Karpas-422 (cell line): ENCODE measurements at regions not wholly inside any gene's neighbourhood (a gene's known extent, or its start where the extent isn't known, plus 50 kb on each side); places are given as distances from the start of the nearest gene placed in this dataset.
A peak's percentile ranks its signal among the peaks of the same experiment; 100 is the strongest.

Source experiments
- DNase-seq: peaks from one replicate; pipeline ENCODE4 v3.0.0-alpha.2; 2015
- H2AFZ ChIP-seq: fragments of 200-600 bp; sonication (generic); 2 replicates; pipeline ENCODE4 v1.6.1; 2014; ENCODE audit warnings: antibody characterized with exemption, low read length, mixed read lengths
- H3K27ac ChIP-seq: fragments of 200-600 bp; sonication (generic); 2 replicates; pipeline ENCODE4 v1.5.1; 2014; ENCODE audit warnings: mild to moderate bottlenecking, low read length, moderate library complexity
- H3K27me3 ChIP-seq: fragments of 200-600 bp; sonication (generic); 2 replicates; pipeline ENCODE4 v1.6.1; 2014; ENCODE audit warnings: low read length, mixed read lengths
- H3K36me3 ChIP-seq: fragments of 200-600 bp; sonication (generic); 2 replicates; pipeline ENCODE4 v1.6.1; 2014; ENCODE audit warnings: low read length, mixed read lengths; ENCODE audit not compliant: insufficient read depth
- H3K4me1 ChIP-seq: fragments of 200-600 bp; sonication (generic); 2 replicates; pipeline ENCODE4 v1.6.1; 2014; ENCODE audit warnings: mild to moderate bottlenecking, low read length, mixed read lengths
- H3K4me2 ChIP-seq: fragments of 200-600 bp; sonication (generic); 2 replicates; pipeline ENCODE4 v1.6.1; 2014; ENCODE audit warnings: low read length, low read depth, mild to moderate bottlenecking; ENCODE audit not compliant: poor library complexity, severe bottlenecking
- H3K4me3 ChIP-seq: fragments of 200-600 bp; sonication (generic); 2 replicates; pipeline ENCODE4 v1.5.1; 2014; ENCODE audit warnings: mild to moderate bottlenecking, antibody characterized with exemption, low read length, mixed read lengths
- H3K79me2 ChIP-seq: fragments of 200-600 bp; sonication (generic); 2 replicates; pipeline ENCODE4 v1.6.1; 2014; ENCODE audit warnings: mild to moderate bottlenecking, low read length, mixed read lengths
- H3K9ac ChIP-seq: fragments of 200-600 bp; sonication (generic); 2 replicates; pipeline ENCODE4 v1.6.0; 2014; ENCODE audit warnings: low read length
- H3K9me2 ChIP-seq: fragments of 200-600 bp; sonication (generic), shearing (Covaris generic); replicated peaks from 2 replicates; pipeline ENCODE4 v1.6.0; 2014; ENCODE audit warnings: mild to moderate bottlenecking, low read length, moderate library complexity; ENCODE audit not compliant: insufficient read depth
- H3K9me3 ChIP-seq: fragments of 300-700, 200-600 bp; sonication (generic); 2 replicates; pipeline ENCODE4 v1.6.1; 2014; ENCODE audit warnings: low read length, mixed read lengths
- H4K20me1 ChIP-seq: fragments of 200-600 bp; sonication (generic); 2 replicates; pipeline ENCODE4 v1.6.1; 2014; ENCODE audit warnings: mild to moderate bottlenecking, antibody characterized with exemption, low read length, low read depth; ENCODE audit not compliant: insufficient read depth

DNA sequence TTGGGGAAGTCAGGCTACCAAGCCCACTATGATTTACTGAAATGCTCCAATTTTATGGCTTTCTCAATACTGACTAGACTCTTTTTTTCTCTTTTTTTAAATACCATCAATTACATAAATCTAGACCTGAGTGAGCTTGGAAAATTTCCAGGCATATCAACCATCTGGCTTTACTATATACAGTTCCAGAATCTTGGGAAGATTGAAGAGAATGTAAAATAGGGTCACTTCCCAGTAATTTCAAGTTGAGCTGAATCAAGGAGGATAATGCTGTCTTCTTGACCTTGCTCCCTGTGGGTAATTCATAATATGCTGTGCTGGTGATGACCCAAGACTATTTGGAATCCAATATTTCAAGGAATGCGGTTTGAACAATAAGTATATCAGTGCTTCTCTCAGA lies 108.1 kb downstream of the MAP3K21 start:
- Histone ChIP-seq H3K9ac (no peak overlapping the region), H3K79me2 (no peaks in the 10 kb centered on the region), H2AFZ (no peak overlapping the region), H4K20me1 (no peaks in the 10 kb centered on the region), H3K27ac (no peak overlapping the region), H3K9me3 (no peaks in the 10 kb centered on the region), H3K4me2 (no peak overlapping the region), H3K4me3 (no peak overlapping the region), H3K36me3 (no peaks in the 10 kb centered on the region), H3K9me2 (no peaks in the 10 kb centered on the region), H3K4me1 (no peaks in the 10 kb centered on the region), H3K27me3 (no peaks in the 10 kb centered on the region)
- DNase-seq: no peak

DNA sequence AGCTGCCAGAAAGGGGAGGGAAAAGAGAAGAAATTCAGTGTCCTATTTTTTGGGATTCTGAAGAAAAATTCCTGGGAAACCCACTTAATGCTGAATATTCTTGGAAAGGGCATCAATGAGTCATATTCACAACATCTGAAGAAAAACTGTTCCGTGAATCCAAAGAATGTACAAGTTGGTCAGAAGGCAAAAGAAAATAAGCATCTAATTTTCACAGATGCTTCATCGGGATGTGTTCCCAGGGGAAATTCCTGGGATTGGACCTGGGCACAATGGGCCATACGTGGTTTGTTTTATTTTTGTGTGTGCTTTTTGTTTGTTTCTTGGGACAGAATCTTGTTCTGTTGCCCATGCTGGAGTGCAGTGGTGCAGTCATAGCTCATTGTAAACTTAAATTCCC lies 112.2 kb downstream of the MAP3K21 start:
- DNase-seq: no peak
- no peaks in the 10 kb centered on the region for H3K79me2 ChIP-seq
- no peak overlapping the region for H3K27ac ChIP-seq

DNA sequence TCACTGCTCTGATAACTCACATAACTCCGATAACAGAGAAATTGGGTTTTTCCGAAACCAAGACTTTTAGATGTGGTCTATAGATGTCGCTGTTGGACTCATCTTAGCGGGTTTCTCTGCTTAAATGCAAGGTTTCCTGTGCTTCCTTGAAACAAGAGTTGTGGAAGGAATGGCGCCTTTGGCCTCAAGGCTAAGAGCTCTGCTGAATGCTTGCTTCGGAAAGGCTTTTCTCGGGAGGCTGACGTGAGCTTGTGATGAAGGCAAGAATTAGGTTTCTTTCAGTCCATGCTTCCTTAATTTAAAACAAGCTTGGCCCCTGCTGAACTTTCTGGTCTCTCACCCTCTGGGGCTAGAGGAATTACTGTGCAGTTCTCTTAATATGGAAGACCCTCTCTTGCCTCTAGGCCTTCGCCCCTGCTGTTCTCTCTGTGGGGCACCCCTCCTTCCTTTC lies 113.5 kb downstream of the MAP3K21 start:
- Histone ChIP-seq H3K79me2 (no peaks in the 10 kb centered on the region), H4K20me1 (no peaks in the 10 kb centered on the region), H3K9ac (no peak overlapping the region), H3K36me3 (no peaks in the 10 kb centered on the region), H3K9me3 (no peaks in the 10 kb centered on the region), H2AFZ (no peak overlapping the region), H3K4me3 (no peak overlapping the region), H3K9me2 (no peaks in the 10 kb centered on the region), H3K27me3 (no peaks in the 10 kb centered on the region), H3K4me1 (no peaks in the 10 kb centered on the region), H3K27ac (no peak overlapping the region), H3K4me2 (no peak overlapping the region)
- DNase-seq: peak; percentile 81

More for the DNA sequence above, 112.2 kb downstream of the MAP3K21 start:
- Histone ChIP-seq H3K4me1 (no peaks in the 10 kb centered on the region), H3K4me2 (no peak overlapping the region), H4K20me1 (no peaks in the 10 kb centered on the region), H3K9ac (no peak overlapping the region), H3K27me3 (no peaks in the 10 kb centered on the region), H2AFZ (no peak overlapping the region), H3K9me2 (no peaks in the 10 kb centered on the region), H3K9me3 (no peaks in the 10 kb centered on the region), H3K36me3 (no peaks in the 10 kb centered on the region), H3K4me3 (no peak overlapping the region)

DNA sequence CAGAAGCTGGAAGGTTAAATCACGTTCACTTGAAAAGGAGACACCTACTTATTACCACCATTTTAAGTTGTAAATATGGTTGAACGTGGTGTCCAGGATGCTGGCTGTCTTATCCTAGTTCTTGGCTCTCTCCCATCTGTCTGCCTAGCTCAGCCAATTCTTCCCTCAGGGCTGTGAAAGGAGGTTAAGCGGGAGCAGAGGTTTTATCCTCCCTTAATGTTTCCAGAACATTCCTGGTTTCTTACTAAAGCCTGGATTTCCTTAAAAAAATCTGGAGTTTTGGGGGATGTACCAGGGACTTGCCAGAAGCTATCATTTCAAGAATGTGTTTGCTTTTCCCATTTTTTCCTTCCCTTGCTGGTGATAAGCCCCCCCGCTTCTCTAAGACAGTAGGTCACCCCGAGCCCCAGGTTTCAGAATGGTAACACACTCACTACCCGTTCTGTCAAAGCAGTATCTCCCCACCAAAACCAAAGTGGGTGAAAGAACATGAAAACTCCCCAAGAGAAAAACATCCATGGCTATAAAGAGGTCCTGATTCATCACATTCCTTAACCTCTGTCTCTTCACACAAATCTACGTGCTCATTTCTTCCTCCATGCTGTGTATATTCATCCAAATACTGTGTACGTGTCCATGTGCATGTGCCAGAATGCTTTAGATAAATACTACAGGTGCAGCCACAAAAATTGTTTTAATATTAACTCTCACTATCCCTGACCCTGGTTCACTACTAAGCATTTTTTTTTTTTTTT lies 114.7 kb downstream of the MAP3K21 start:
- no peaks in the 10 kb centered on the region for H3K27me3 ChIP-seq
- H3K9ac ChIP-seq: no peak overlapping the region
- H4K20me1 ChIP-seq: no peaks in the 10 kb centered on the region
- no peak overlapping the region for H2AFZ ChIP-seq
- no peaks in the 10 kb centered on the region for H3K9me2 ChIP-seq
- H3K4me3 ChIP-seq: no peak overlapping the region
- H3K79me2 ChIP-seq: no peaks in the 10 kb centered on the region
- H3K27ac ChIP-seq: no peak overlapping the region
- H3K36me3 ChIP-seq: no peaks in the 10 kb centered on the region
- no peak overlapping the region for H3K4me2 ChIP-seq
- no peak for DNase-seq
- H3K9me3 ChIP-seq: no peaks in the 10 kb centered on the region
- no peaks in the 10 kb centered on the region for H3K4me1 ChIP-seq

DNA sequence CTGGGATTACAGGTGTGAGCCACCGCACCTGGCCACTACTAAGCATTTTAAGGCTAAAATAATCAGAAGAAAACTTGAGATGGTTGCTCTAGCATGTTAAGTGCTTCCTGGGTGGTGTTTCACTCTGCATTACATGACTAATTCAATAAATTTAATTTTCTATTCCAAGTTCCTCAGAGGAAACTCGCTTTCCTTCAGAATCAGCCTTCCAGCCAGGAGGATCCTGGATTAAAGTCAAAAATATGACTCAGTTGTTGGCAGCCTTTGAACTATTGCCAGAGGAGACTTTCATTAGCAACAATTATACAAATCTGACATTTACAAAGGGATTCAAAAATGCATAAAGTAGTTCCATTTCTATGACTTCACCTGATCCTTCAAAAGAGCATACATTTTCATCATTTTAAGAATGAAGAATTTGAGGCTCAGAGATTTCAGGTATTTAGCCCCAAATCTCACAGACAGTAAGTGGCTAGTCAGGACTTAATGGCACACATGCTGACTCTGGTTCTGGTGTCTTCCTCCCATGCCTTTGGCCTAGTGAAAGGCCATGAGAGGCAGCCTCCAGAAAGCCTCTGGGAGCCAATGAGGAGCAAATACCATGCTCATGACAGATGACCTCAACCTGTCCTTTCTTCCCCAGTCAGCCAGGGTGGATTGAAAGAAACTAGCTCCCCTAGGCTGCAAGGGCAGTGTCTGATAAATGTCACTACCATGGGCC lies 115.7 kb downstream of the MAP3K21 start:
- Histone ChIP-seq H3K4me2 (no peak overlapping the region), H3K27me3 (no peaks in the 10 kb centered on the region), H3K27ac (no peak overlapping the region), H3K4me3 (no peak overlapping the region), H3K4me1 (no peaks in the 10 kb centered on the region), H3K79me2 (no peaks in the 10 kb centered on the region), H4K20me1 (no peaks in the 10 kb centered on the region), H2AFZ (no peak overlapping the region), H3K36me3 (no peaks in the 10 kb centered on the region), H3K9ac (no peak overlapping the region), H3K9me3 (no peaks in the 10 kb centered on the region), H3K9me2 (no peaks in the 10 kb centered on the region)
- DNase-seq: no peak

DNA sequence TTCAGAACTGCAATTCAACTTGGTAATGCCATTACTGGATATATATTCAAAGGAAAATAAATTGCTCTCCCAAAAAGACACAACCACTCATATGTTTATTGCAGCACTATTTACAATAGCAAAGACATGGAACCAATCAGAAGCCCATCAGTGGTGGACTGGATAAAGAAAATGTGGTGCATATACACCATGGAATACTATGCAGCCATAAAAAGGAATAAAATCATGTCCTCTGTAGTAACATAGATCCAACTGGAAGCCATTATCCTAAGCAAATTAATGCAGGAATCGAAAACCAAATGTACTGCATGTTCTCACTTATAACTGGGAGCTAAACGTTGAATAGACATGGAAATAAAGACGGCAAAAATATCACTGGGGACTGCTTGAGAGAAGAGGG lies 117.0 kb downstream of the MAP3K21 start:
- no peaks in the 10 kb centered on the region for H3K36me3 ChIP-seq
- no peaks in the 10 kb centered on the region for H4K20me1 ChIP-seq
- H3K27me3 ChIP-seq: no peaks in the 10 kb centered on the region
- H3K9me3 ChIP-seq: no peaks in the 10 kb centered on the region
- H3K79me2 ChIP-seq: no peaks in the 10 kb centered on the region
- H3K4me2 ChIP-seq: no peak overlapping the region
- H3K4me3 ChIP-seq: no peak overlapping the region
- no peak overlapping the region for H3K9ac ChIP-seq
- no peak overlapping the region for H2AFZ ChIP-seq
- DNase-seq: no peak
- H3K4me1 ChIP-seq: no peaks in the 10 kb centered on the region
- H3K27ac ChIP-seq: no peak overlapping the region
- H3K9me2 ChIP-seq: no peaks in the 10 kb centered on the region

DNA sequence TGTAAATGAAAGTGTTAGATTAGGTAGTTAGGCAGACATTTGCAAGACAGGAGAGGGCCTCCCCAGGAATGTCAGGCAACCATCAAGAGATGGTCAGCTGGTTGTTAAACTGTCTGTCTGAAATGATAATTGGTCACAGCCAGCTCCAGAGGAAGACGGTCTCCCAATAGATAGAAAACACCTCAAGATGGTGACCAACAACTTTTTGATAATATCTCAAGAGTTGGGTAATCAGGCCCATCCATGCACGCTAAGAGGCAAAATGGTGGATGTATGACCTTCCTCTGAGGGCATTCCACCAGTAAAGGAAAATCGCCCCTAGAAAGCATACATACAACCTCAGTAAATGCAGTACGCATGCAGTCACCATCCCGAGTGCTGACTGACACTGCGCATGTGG lies 118.2 kb downstream of the MAP3K21 start:
- no peak for DNase-seq

DNA sequence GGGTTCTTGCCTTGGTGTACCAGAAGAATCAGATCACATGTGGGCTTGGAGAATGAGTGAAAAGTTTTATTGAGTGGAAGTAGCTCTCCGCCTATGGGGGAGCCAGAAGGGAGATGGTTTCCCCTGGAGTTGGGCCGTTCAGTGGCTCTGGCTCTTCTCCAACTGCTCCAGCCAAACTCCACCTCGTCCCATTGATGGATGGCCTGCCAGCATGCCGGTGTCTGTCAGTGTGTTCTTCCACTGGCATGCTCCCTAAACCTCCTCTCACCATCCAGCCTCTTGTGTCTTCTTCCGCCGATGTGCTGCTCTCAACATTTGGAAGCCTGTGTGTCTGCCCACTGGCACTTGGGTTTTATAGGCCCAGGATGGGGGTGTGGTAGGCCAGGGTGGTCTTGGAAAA lies 119.4 kb downstream of the MAP3K21 start:
- Histone ChIP-seq H3K9me2 (no peaks in the 10 kb centered on the region), H3K9ac (no peak overlapping the region), H3K4me3 (no peak overlapping the region), H3K9me3 (no peaks in the 10 kb centered on the region), H4K20me1 (no peaks in the 10 kb centered on the region), H3K27me3 (no peaks in the 10 kb centered on the region), H3K4me1 (no peaks in the 10 kb centered on the region), H3K79me2 (no peaks in the 10 kb centered on the region), H3K4me2 (no peak overlapping the region), H3K27ac (no peak overlapping the region), H3K36me3 (no peaks in the 10 kb centered on the region), H2AFZ (no peak overlapping the region)
- no peak for DNase-seq

More for the DNA sequence above, 118.2 kb downstream of the MAP3K21 start:
- no peaks in the 10 kb centered on the region for H3K79me2 ChIP-seq
- no peaks in the 10 kb centered on the region for H3K4me1 ChIP-seq
- H3K4me3 ChIP-seq: no peak overlapping the region
- H4K20me1 ChIP-seq: no peaks in the 10 kb centered on the region
- no peaks in the 10 kb centered on the region for H3K27me3 ChIP-seq
- H3K4me2 ChIP-seq: no peak overlapping the region
- no peaks in the 10 kb centered on the region for H3K9me2 ChIP-seq
- H2AFZ ChIP-seq: no peak overlapping the region
- H3K27ac ChIP-seq: no peak overlapping the region
- H3K9me3 ChIP-seq: no peaks in the 10 kb centered on the region
- H3K36me3 ChIP-seq: no peaks in the 10 kb centered on the region
- no peak overlapping the region for H3K9ac ChIP-seq
